GM13977 (cell line): ENCODE measurements at regions not wholly inside any gene's neighbourhood (a gene's known extent, or its start where the extent isn't known, plus 50 kb on each side); places are given as distances from the start of the nearest gene placed in this dataset.

Experiments used
- DNase-seq: peaks from one replicate; pipeline ENCODE4 v3.0.0; 2012; ENCODE audit warnings: low spot score
- CTCF ChIP-seq: IDR thresholded peaks from 2 replicates; pipeline ENCODE4 v1.5.1; 2012; ENCODE audit warnings: mild to moderate bottlenecking, control low read depth; ENCODE audit not compliant: insufficient read depth; ENCODE audit errors: extremely low read depth, missing control alignments
- in situ Hi-C: fragments of 300-500 bp; cut with MboI; formaldehyde crosslinking; loops from one replicate; pipeline ENCODE4 v1.12.0; 2022; ENCODE audit warnings: low sequenced_read_pairs, low pct_unique_long_range_greater_than_20kb, mixed read lengths, inconsistent platforms; ENCODE audit not compliant: unreplicated experiment

GRCh38 chr6:122207061-122207460 lies 192.4 kb upstream of the HSF2 start:
- TF ChIP-seq CTCF: no peak
- no peak for DNase-seq
- in situ Hi-C loops: no loop called here

GRCh38 chr6:122207794-122208193 lies 191.7 kb upstream of the HSF2 start:
- in situ Hi-C loops: no loop called here
- no peak for DNase-seq
- no peak for TF ChIP-seq CTCF

- DNase-seq: no peak
- TF ChIP-seq CTCF: no peak
- in situ Hi-C loops: no loop called here
Observed at GRCh38 chr6:122214605-122215318, 184.7 kb upstream of the HSF2 start.

- in situ Hi-C loops: no loop called here
- no peak for TF ChIP-seq CTCF
- no peak for DNase-seq
Observed at GRCh38 chr6:122220254-122220653, 179.2 kb upstream of the HSF2 start.

GRCh38 chr6:122222761-122223160 lies 176.7 kb upstream of the HSF2 start:
- DNase-seq: no peak
- TF ChIP-seq CTCF: no peak

GRCh38 chr6:122223251-122223650 lies 176.2 kb upstream of the HSF2 start:
- no peak for DNase-seq
- TF ChIP-seq CTCF: no peak
- in situ Hi-C loops: no loop called here

More at GRCh38 chr6:122222761-122223160, 176.7 kb upstream of the HSF2 start:
- in situ Hi-C loops: no loop called here
